Ishikawa (cell line): ENCODE measurements at regions not wholly inside any gene's neighbourhood (a gene's known extent, or its start where the extent isn't known, plus 50 kb on each side); places are given as distances from the start of the nearest gene placed in this dataset.

Experiments used
- CEBPB ChIP-seq: IDR thresholded peaks from 2 replicates; pipeline ENCODE4 v1.6.1; 2012
- CREB1 ChIP-seq: IDR thresholded peaks from 2 replicates; pipeline ENCODE4 v1.6.1; 2012; ENCODE audit warnings: low read depth
- EGR1 ChIP-seq: IDR thresholded peaks from 2 replicates; pipeline ENCODE4 v1.6.1; 2012
- EP300 ChIP-seq: IDR thresholded peaks from 2 replicates; pipeline ENCODE4 v1.6.1; 2012; ENCODE audit warnings: borderline replicate concordance
- FOXM1 ChIP-seq: IDR thresholded peaks from 2 replicates; pipeline ENCODE4 v1.6.1; 2012; ENCODE audit warnings: low read depth, borderline replicate concordance
- RAD21 ChIP-seq: IDR thresholded peaks from 2 replicates; pipeline ENCODE4 v1.6.1; 2012; ENCODE audit warnings: low read depth
- REST ChIP-seq: IDR thresholded peaks from 2 replicates; pipeline ENCODE4 v1.6.1; 2012; ENCODE audit warnings: low read depth, mild to moderate bottlenecking
- TAF1 ChIP-seq: IDR thresholded peaks from 2 replicates; pipeline ENCODE4 v1.6.1; 2012; ENCODE audit warnings: low read depth, mild to moderate bottlenecking
- TCF12 ChIP-seq: IDR thresholded peaks from 2 replicates; pipeline ENCODE4 v1.6.1; 2012; ENCODE audit warnings: low read depth
- TEAD4 ChIP-seq: IDR thresholded peaks from 2 replicates; pipeline ENCODE4 v1.6.1; 2012
- USF1 ChIP-seq: IDR thresholded peaks from 2 replicates; pipeline ENCODE4 v1.6.1; 2012
- YY1 ChIP-seq: IDR thresholded peaks from 2 replicates; pipeline ENCODE4 v1.6.1; 2012; ENCODE audit warnings: low read depth
- ZBTB7A ChIP-seq: IDR thresholded peaks from 2 replicates; pipeline ENCODE4 v1.6.1; 2012; ENCODE audit warnings: low read depth
- TF ChIP-seq, protein P1 (sequence below): IDR thresholded peaks from 2 replicates; pipeline ENCODE4 v1.6.1; 2012

DNA sequence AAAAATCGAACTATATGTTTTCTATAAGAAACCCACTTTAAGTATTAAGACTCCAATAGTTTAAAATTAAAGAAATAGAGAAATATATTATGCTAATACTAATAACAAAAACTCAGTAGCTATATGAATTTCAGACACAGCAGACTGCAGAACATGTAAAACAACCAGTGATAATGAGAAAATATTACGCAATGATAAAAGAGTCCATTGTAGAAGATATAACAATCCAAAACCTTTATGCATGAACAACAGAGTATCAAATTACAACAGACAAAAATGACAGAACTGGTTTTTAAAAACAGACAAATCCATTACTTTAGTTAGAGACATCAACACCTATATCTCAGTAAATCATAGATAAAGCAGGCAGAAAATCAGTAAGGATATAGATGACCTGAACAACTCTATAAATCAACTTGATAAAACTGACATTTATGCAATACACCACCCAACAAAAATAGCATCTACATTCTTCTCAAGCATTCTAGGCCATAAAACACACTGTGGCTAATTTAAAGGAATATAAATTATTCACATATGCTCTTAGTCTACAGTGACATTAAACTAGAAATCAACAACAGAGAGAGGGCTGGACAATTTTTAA, 669.5 kb upstream of the GHITM start:
- TF ChIP-seq TCF12 (no peak), REST (no peak), TAF1 (no peak), RAD21 (no peak), CREB1 (no peak), TEAD4 (no peak), EP300 (no peak), YY1 (no peak), USF1 (no peak), CEBPB (no peak), FOXM1 (no peak), EGR1 (no peak), ZBTB7A (no peak)
- TF ChIP-seq, protein P1, sequence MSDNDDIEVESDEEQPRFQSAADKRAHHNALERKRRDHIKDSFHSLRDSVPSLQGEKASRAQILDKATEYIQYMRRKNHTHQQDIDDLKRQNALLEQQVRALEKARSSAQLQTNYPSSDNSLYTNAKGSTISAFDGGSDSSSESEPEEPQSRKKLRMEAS: no peak
